Hepatocyte (in vitro differentiated cells): ENCODE measurements at regions not wholly inside any gene's neighbourhood (a gene's known extent, or its start where the extent isn't known, plus 50 kb on each side); places are given as distances from the start of the nearest gene placed in this dataset.
A peak's percentile ranks its signal among the peaks of the same experiment; 100 is the strongest.

Experiments used
- DNase-seq: peaks from one replicate; pipeline ENCODE4 v3.0.0-alpha.2; 2016; ENCODE audit warnings: low spot score
- H2AFZ ChIP-seq: fragments of 200-600 bp; sonication (generic); 2 replicates; pipeline ENCODE4 v1.6.0; 2016; ENCODE audit warnings: antibody characterized with exemption, mild to moderate bottlenecking
- H3K27ac ChIP-seq: fragments of 200-600 bp; sonication (generic); 2 replicates; pipeline ENCODE4 v1.5.1; 2016; ENCODE audit warnings: mild to moderate bottlenecking
- H3K27me3 ChIP-seq: fragments of 200-600 bp; sonication (generic); 2 replicates; pipeline ENCODE4 v1.6.1; 2016
- H3K36me3 ChIP-seq: fragments of 200-600 bp; sonication (generic); replicated peaks from 2 replicates; pipeline ENCODE4 v1.5.1; 2016; ENCODE audit warnings: low read depth; ENCODE audit not compliant: insufficient read depth
- H3K4me1 ChIP-seq: fragments of 200-600 bp; sonication (generic); 2 replicates; pipeline ENCODE4 v1.5.1; 2016; ENCODE audit warnings: mild to moderate bottlenecking, moderate library complexity; ENCODE audit not compliant: insufficient read depth
- H3K4me2 ChIP-seq: fragments of 200-600 bp; sonication (generic); 2 replicates; pipeline ENCODE4 v1.6.0; 2016
- H3K4me3 ChIP-seq: fragments of 200-600 bp; sonication (generic); 2 replicates; pipeline ENCODE4 v1.5.1; 2016; ENCODE audit warnings: mild to moderate bottlenecking
- H3K79me2 ChIP-seq: fragments of 200-600 bp; sonication (generic); 2 replicates; pipeline ENCODE4 v1.6.0; 2017; ENCODE audit warnings: mild to moderate bottlenecking
- H3K9me2 ChIP-seq: fragments of 200-600 bp; sonication (generic); replicated peaks from 2 replicates; pipeline ENCODE4 v1.6.0; 2017; ENCODE audit warnings: mild to moderate bottlenecking; ENCODE audit not compliant: insufficient read depth
- H3K9me3 ChIP-seq: fragments of 200-600 bp; sonication (generic); 2 replicates; pipeline ENCODE4 v1.5.1; 2016; ENCODE audit warnings: low read depth, mild to moderate bottlenecking
- H4K20me1 ChIP-seq: fragments of 200-600 bp; sonication (generic); 2 replicates; pipeline ENCODE4 v1.6.0; 2016; ENCODE audit warnings: mild to moderate bottlenecking; ENCODE audit not compliant: insufficient read depth, poor library complexity, severe bottlenecking
- CTCF ChIP-seq: fragments of 200-600 bp; sonication (generic); IDR thresholded peaks from 2 replicates; pipeline ENCODE4 v1.5.1; 2016; ENCODE audit warnings: antibody characterized with exemption, mild to moderate bottlenecking; ENCODE audit not compliant: poor library complexity
- EZH2 ChIP-seq: fragments of 200-600 bp; sonication (generic); IDR thresholded peaks from 2 replicates; pipeline ENCODE4 v1.6.1; 2016; ENCODE audit warnings: antibody characterized with exemption, mild to moderate bottlenecking, borderline replicate concordance
- EZH2phosphoT487 ChIP-seq: fragments of 200-600 bp; sonication (generic); IDR thresholded peaks from one replicate; pipeline ENCODE4 v1.6.1; 2018; ENCODE audit warnings: antibody characterized with exemption, mild to moderate bottlenecking, low read depth, moderate library complexity; ENCODE audit not compliant: unreplicated experiment, severe bottlenecking
- WGBS: methylation state at CpG from one replicate; pipeline ENCODE4 v1.1.6; 2016; ENCODE audit warnings: low lambda C conversion rate; ENCODE audit errors: missing lambda C conversion rate; 5-methylcytosine and 5-hydroxymethylcytosine counted together

GRCh38 chr4:65799513-65799912, 129.2 kb upstream of the EPHA5 start:
- Histone ChIP-seq H3K9me2 (no peaks in the 10 kb centered on the region), H3K4me3 (no peak overlapping the region), H3K79me2 (no peaks in the 10 kb centered on the region), H4K20me1 (no peaks in the 10 kb centered on the region), H3K4me2 (no peak overlapping the region), H3K9me3 (no peaks in the 10 kb centered on the region), H2AFZ (no peak overlapping the region), H3K27ac (no peak overlapping the region), H3K27me3 (no peaks in the 10 kb centered on the region), H3K36me3 (no peaks in the 10 kb centered on the region), H3K4me1 (no peaks in the 10 kb centered on the region)
- DNase-seq: no peak
- 92% methylated on average over 14 of the region's 14 CpGs for WGBS
- TF ChIP-seq EZH2phosphoT487: no peak
- no peak for TF ChIP-seq CTCF
- no peak for TF ChIP-seq EZH2

GRCh38 chr4:65798498-65799127, 128.3 kb upstream of the EPHA5 start:
- H3K27me3 ChIP-seq: no peaks in the 10 kb centered on the region
- no peaks in the 10 kb centered on the region for H3K9me2 ChIP-seq
- peak; percentile 11 for DNase-seq
- peak overlapping the region; percentile 36 for H2AFZ ChIP-seq
- H3K36me3 ChIP-seq: no peaks in the 10 kb centered on the region
- H3K79me2 ChIP-seq: no peaks in the 10 kb centered on the region
- no peak for TF ChIP-seq EZH2phosphoT487
- TF ChIP-seq CTCF: no peak
- no peak for TF ChIP-seq EZH2
- no peaks in the 10 kb centered on the region for H3K4me1 ChIP-seq
- peak overlapping the region; percentile 26 for H3K27ac ChIP-seq
- no peaks in the 10 kb centered on the region for H3K9me3 ChIP-seq
- 59% methylated on average over 2 of the region's 2 CpGs for WGBS
- H4K20me1 ChIP-seq: no peaks in the 10 kb centered on the region
- no peak overlapping the region for H3K4me2 ChIP-seq
- H3K4me3 ChIP-seq: no peak overlapping the region

GRCh38 chr4:65791812-65792308, 121.6 kb upstream of the EPHA5 start:
- WGBS: 67% methylated on average over 5 of the region's 5 CpGs
- H3K79me2 ChIP-seq: no peaks in the 10 kb centered on the region
- no peaks in the 10 kb centered on the region for H3K9me2 ChIP-seq
- no peak overlapping the region for H2AFZ ChIP-seq
- H4K20me1 ChIP-seq: no peaks in the 10 kb centered on the region
- no peak for TF ChIP-seq EZH2
- no peak for TF ChIP-seq EZH2phosphoT487
- no peak for TF ChIP-seq CTCF
- no peaks in the 10 kb centered on the region for H3K36me3 ChIP-seq
- no peaks in the 10 kb centered on the region for H3K4me1 ChIP-seq
- no peaks in the 10 kb centered on the region for H3K27me3 ChIP-seq
- no peak overlapping the region for H3K27ac ChIP-seq
- H3K4me2 ChIP-seq: peak overlapping the region; percentile 30
- no peak overlapping the region for H3K4me3 ChIP-seq
- DNase-seq: peak; percentile 10
- H3K9me3 ChIP-seq: no peaks in the 10 kb centered on the region
